ENCODE measurements at regions not wholly inside any gene's neighbourhood (a gene's known extent, or its start where the extent isn't known, plus 50 kb on each side); places are given as distances from the start of the nearest gene placed in this dataset.

DNA sequence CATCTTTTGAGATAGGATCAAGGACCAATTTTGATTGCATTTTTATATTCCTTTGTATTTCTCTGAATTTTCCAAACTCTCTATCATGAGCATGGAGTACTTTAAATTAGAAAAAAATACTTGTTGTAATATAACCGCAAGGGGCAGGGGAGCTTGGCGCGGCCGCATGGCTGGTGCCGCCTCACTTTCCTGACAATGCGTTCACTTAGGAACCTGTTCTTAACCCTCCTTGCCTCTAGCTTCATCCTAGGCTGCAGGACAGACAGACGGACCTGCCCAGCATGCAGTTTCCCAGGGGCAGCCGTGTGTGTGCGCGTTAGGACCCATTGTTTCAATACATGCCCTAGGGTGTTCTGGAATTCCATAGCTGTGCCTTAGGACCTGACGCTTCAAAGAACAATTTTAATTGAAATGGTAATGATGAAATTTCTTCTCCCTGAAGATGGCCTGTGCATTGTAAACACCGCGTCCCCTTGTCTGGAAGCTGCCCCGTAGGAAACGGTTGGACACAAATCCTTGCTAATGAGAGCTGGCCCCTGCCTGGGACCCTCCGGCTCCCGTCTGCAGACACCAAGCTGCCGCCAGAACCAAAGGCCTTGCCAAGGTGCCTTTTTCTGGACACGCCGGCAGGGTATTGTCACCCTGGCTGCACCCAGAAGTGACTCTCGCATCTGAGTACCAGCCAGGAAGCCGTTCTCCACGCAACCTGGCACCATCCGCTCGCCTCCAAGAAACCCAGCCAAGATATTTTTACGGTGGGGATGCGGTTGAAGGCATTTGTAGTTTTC, 466.4 kb downstream of the NPHP4 start:
- TF ChIP-seq, protein P1, sequence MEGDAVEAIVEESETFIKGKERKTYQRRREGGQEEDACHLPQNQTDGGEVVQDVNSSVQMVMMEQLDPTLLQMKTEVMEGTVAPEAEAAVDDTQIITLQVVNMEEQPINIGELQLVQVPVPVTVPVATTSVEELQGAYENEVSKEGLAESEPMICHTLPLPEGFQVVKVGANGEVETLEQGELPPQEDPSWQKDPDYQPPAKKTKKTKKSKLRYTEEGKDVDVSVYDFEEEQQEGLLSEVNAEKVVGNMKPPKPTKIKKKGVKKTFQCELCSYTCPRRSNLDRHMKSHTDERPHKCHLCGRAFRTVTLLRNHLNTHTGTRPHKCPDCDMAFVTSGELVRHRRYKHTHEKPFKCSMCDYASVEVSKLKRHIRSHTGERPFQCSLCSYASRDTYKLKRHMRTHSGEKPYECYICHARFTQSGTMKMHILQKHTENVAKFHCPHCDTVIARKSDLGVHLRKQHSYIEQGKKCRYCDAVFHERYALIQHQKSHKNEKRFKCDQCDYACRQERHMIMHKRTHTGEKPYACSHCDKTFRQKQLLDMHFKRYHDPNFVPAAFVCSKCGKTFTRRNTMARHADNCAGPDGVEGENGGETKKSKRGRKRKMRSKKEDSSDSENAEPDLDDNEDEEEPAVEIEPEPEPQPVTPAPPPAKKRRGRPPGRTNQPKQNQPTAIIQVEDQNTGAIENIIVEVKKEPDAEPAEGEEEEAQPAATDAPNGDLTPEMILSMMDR (IDR thresholded peaks at IDR 0.05), result no peak
- TF ChIP-seq POLR2A (IDR thresholded peaks at IDR 0.05), result no peak
- TF ChIP-seq EP300 (IDR thresholded peaks at IDR 0.05), result no peak
- TF ChIP-seq POLR2AphosphoS5 (IDR thresholded peaks at IDR 0.05), result no peak
